Stimulated activated CD8-positive, alpha-beta memory T cell treated with anti-CD3 and anti-CD28 coated beads, Interleukin-4, amount 100 ng/mL, for 48 hours (primary cell): ENCODE measurements at regions not wholly inside any gene's neighbourhood (a gene's known extent, or its start where the extent isn't known, plus 50 kb on each side); places are given as distances from the start of the nearest gene placed in this dataset.
"Not testable (repeated sequence)": the region's sequence is repeated elsewhere in the genome, so short reads cannot be mapped to it uniquely, and the experiment has no call there.

ENCODE experiments used
- DNase-seq: peaks from one replicate; pipeline ENCODE4 v3.0.0-alpha.2; 2020

DNA sequence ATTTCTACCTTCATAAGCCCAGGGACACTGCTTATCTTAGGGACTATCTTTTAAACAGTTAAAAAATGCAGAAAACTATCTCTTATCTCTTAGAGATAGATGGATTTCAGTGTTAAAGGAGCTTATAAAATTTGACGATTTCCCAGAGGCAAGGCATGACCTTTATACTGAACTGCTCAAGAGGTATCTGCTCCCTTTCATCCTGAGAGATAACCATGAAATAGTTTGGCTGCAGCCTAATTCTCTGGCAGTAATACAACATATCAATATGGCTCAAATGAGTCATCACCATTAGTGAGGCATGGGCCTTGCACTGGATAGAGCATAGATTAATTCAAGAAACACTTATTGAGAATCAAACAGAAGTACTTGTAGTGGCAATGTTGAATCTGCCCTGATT is 348.2 kb upstream of the GRIA3 start:
- no peak for DNase-seq

DNA sequence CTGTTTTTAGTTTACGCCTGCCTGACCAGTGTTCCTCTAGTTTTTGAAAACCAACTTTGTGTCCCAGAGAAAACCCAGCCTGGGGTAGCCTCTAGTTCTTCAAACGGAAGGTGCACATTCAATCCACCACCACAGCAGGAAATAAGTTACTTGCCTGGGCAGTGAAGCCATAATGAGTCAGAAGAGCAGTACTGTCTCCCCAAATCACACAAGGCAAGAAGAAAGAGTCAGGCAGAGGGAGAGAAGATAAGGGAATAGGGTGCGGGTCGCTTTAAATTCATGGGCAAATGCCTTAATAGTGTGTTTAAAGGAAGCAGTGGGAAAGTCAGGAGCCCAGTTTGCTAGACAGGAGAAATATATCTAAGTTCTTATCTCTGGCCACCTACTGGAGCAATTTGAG is 333.8 kb upstream of the GRIA3 start:
- DNase-seq: no peak

DNA sequence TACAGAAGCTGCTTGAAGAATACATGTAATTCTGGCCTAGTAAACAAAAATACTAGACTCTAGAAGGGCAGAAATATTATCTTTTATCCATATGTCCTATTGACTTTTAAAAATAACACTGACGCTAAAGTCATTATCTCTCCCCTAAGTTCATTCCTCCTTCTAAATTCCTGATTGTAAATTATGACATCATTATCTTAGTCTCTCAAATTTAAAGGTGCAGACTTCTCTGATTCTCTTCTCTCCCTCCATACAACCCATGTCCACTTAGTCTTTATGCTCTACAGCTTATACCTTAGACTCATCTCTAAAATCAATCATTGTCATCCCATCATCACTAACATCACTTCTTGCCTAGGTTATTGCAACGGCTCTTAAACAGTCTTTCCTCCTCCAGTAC is 327.9 kb upstream of the GRIA3 start:
- DNase-seq: no peak

DNA sequence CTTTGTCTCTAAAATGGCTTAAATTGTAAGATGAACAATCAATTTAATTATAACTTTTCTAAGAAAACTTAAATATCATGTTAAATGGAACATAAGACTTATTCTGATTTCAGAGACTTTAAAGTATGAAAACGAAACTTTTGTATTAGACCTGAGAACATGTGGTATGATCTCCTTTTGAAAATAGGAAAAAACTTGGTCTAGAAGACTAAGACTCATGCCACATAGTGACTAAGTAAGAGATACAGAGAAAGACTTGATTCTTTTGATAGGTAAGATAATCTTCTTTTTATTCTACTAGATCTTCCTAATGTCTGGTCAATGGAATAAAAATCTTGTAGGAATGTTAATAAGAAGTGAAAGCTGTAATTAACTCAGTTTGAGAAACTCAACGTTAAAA is 326.3 kb upstream of the GRIA3 start:
- DNase-seq: no peak

DNA sequence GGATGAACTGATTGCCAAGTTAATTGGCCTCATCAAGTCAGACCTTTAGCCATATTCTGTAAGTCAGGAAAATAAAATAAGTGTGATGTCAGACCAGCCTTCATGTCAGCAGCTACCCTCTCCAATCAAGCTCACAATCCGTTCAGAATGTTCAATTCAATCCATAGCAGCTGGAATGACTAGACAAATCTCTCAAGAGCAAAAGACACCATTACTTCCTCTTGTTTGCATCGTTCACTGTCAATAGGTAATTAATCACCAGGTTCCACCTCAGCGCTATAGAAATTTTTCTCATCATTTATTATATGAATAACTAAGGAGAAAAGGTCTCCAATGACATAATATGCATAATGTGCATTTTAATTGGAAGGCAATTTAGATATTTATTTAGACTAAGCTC is 321.0 kb upstream of the GRIA3 start:
- DNase-seq: no peak

DNA sequence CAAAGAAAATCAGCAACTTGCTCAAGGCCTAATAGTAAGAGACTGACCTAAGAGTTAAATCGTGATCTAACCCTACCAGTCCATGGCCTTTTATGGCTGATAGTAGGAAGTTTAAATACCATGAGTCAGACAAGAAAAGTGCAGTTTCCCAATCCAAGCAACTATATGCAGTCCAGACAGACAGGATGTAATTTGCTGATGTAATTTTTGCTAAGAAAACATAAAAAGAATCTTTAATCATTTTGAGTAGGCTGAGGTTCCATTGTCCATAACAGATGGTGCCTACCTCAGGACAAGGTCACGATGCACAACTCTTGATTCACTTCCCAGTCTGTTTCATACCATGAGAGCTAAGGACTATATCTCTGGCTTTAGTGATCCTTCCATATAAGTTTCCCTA is 317.5 kb upstream of the GRIA3 start:
- DNase-seq: no peak

DNA sequence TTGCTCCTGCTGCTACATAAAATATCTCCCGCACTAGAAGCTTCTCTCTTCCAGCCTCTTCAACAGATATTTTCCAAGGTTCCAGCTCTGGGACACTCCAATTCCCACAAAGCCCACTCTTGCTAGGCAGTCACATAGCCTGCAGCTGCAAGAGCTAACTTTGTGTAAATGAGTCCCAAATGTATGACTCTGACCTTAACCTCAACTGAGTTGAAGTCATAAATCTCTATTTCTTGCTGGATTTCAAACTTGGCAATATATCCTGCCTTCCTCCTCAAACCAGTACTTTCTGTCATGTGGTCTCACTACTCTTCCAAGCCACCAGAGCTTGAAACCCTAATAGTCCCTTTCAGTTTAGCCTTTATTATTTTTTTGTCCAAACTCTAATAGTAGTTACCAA is 315.4 kb upstream of the GRIA3 start:
- DNase-seq: no peak

DNA sequence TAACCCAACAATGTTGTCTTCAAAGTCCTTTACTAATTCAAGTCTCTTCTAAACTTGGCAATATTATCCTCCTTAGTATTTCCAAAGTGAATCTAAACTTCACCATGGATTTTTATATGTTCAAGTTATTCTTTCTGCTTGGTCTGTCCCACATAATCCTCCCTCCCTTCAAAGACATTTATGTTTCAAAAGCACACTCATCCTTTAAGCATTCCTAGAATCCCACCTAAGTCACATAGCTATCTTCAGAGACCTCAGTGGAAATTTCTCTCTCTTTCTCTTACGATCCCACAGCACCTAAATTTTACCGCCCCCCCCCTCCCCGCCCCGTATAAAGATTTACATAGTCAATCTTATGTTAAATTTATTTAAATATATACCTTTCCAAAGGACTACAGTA is 314.9 kb upstream of the GRIA3 start:
- no peak for DNase-seq

DNA sequence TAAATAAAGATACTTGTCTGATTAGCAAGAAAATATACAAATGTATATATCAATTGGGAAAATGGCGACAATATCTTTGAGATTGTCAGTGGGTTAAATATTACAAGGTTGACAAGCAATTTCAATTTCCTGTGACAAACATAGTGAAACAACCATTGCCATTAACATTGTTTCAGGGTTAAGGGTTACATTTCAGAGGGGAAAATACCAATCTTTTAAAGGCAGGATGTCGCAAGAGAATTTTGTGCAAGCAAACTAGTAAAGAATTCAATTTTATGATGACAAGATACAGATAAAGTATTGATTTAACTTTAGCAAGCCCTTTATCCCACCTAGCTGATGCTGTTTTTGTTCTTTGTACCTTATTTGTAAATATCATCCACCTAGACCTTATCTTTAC is 305.8 kb upstream of the GRIA3 start:
- no peak for DNase-seq

DNA sequence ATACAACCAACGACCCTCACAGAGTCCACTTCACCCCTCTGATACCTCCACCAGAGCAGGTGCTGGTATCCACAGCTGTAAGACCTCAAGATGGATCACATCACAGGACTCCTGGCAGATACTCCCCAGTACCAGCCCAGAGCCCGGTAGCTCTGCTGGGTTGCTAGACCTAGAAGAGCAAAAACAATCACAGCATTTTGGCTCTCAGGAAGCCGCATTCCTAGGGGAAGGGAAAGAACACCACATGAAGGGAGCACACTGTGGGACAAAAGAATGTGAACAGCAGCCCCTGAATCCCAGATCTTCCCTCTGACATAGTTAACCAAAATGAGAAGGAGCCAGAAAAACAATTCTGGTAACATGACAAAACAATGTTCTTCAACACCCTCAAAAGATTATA is 303.1 kb upstream of the GRIA3 start:
- no peak for DNase-seq

DNA sequence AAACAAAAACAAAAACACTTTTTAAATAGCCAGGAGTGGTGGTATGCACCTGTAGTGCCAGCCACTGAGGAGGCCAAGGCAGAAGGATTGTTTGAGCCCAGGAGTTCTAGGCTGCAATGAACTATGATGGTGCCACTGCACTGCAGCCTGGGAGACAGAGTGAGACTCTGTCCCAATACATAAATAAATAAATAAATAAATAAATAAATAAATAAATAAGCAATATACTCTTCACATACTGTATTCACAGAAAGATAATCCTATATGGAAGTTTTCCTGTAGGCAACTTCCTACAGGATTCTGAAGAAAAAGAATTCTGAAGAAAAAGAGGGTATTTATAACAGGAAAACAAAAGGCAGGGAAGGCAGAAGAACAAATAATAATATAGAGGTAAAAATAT is 293.3 kb upstream of the GRIA3 start:
- DNase-seq: no peak

DNA sequence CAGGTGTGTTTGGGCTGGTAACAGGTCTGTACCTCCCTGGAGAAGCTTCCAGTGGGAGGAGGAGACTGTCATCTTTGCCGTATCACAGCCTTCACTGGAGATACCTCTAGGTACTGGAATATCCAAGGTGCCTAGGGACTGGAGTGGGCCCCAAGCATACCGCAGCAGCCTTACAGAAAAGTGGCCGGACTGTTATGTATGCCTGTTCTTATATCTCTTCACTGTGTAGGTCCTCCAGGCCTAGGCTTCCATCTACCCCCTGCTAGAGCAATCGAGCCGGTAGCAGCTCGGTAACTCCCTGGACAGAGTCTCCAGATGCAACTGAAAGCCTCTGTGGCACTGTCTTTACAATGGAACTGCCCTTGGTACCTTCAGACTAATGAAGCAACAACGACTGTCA is 277.4 kb upstream of the GRIA3 start:
- DNase-seq: no peak

DNA sequence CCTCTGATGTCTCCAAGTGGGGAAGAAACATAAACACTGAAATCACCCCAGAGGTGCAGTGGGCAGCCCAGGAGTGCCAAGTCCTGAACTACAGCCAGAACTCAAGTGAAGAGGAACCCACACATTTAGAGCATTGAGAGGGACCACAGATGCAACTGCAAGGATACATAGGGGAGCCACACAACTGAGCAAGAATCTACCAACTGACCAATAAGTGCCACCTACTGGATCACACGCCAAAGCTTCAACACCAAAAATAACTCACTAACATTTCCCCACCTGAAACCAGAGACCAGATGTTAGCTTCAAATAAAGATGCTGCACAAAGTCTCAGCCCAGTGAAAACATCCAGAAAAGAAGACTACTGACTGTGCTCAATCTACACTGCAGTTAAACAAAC is 276.7 kb upstream of the GRIA3 start:
- DNase-seq: no peak

DNA sequence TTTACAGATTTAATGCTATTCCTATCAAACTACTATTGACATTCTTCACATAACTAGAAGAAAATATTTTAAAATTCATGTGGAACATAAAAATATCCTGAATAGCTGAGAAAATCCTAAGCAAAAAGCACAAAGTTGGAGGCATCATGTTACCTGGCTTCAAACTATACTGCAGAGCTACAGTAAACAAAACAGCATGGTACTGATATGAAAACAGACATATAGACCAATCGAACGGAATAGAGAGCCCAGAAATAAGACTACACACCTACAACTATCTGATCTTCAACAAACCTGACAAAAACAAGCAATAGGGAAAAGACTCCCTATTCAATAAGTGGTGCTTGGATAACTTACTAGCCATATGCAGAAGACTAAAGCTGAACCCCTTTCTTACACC is 273.4 kb upstream of the GRIA3 start:
- DNase-seq: no peak

DNA sequence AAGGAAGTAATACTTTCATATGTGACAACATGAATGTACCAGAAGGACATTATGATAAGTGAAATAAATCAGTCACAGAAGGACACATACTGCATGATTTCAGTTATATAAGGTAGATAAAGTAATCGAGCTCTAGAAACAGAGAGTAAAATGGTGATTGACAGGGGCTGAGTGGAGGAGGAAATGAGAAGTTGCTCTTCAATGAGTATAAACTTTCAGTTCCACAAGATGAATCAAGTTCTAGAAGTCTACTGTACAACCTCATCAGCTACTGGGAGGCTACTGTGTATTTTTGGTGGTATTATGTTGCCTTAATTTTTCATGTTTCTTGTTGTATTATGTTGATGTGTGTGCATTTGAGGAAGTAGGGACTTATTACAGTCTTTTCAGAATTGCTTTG is 270.9 kb upstream of the GRIA3 start:
- no peak for DNase-seq

DNA sequence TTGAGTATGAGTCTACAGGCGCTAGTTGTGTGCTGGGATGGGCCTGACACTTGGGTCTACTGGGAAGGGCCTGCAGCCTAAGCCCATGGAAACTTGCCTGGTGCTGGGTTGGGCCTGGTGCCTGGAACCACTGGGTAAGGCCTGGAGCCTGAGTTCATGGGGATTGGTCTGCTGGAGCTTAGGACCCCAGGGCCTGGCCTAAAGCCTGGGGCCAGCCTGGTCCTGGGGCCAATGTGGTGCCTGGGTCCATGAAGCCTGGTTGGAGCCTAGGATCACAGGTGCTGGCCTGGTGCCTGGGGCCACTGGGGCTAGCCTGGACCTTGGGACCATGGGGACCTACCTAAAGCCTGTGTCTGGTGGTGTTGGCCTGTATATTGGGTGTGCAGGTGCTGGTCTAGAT is 270.3 kb upstream of the GRIA3 start:
- DNase-seq: no peak

DNA sequence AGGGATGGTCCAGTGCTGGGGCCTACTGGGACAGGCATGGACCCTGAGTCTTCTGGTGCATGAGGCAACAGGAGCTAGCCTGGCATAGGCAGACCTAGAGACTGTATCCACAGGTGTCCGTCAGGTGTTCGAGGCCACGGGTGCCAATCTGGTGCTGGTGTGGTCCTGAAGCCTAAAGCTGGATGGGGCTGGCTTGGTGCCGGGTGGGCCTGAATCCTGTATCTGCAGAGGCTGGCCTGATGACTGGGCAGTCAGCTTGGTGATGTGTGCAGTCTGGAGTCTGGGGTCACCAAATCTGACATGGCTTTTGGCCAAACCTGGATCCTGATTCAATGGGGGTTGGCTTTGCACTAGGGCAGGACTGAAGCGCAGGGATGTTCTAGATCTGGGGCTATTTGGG is 269.8 kb upstream of the GRIA3 start:
- no peak for DNase-seq

DNA sequence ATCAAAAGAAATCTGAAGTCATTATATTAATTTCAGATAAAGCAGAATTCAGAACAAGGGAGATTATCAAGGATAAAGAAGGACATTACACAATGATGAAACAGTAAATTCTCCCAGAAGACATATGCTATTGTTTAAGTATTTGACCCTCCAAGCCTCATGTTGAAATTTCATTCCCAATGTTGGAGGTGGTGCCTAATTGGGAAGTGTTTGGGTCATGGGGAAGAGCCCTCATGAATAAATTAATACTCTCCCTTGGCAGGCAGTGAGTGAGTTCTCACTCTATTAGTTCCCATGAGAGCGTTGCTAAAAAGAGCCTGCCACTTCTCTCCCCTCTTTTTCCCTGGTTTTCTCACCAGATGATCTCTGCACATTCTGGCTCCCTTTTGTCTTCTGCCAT is 249.9 kb upstream of the GRIA3 start:
- no peak for DNase-seq

DNA sequence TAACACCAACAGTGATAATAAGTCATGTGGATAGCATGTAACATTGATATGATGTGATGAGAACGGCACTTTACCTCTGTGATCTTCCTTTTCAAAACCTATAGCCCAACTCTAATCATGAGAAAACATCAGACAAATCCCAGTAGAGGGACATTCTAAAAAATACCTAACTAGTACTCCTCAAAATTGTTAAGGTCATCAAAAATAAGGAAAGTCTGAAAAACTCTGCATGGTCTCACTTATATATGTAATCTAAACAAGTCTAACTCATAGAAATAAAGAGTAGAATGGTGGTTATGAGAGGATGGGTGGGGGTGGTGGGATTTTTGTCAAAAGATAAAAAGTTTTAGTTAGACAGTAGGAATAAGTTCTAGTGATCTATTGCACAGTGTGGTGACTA is 243.9 kb upstream of the GRIA3 start:
- DNase-seq: no peak

DNA sequence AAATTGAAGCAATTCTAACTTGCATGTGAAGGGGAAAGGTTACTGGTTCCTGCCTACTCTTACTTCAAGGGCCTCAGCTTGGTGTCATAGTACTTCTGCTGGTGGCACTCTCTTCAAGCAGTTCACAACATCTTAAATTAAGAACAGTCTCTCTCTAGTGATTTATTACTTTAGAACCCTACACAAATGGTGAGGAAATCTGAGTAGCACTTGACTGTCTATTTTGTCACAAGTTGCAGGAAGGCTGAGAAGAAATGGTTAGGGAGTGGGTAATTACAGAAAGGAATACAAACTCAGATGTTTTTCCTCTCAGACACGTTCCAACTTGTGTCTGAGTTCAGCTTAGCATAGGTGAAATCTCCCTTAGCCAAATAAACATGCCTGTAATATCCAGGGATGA is 242.3 kb upstream of the GRIA3 start:
- no peak for DNase-seq

DNA sequence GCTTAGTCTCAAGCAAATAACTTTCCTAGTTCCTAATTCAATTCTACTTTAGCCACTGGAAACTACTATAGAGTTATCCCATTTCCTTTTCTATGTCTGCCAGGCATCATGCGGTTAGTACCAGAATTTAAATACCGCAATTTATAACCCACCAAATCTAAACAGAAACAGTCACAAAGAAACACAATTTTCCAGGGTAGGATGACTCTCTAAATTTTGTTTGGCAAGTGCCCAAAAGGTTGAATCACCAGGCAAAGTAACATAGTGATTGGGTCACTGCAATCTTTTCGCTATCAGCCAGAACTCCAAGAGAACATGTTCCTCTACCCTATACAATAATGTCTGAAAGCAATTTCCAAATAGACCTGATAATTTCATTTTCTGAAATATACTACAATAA is 240.2 kb upstream of the GRIA3 start:
- DNase-seq: no peak

DNA sequence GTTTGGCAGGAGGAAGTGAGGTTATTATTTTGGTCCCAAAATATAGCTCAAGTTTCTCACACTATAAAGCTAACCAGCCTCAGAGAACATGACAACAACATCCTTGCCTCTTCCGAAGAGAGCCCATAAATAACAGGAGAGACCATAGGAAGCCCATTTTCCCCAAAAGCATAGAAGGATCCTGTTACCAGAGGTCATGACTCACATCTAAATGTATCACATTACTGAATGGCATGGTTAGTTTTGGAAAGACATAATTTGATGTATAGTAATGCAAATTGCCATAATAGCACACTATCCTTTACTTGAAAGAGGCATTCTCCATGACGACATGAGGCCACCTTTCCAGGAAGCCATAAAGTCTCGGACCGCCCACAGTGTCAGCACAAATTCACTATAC is 238.8 kb upstream of the GRIA3 start:
- DNase-seq: no peak

DNA sequence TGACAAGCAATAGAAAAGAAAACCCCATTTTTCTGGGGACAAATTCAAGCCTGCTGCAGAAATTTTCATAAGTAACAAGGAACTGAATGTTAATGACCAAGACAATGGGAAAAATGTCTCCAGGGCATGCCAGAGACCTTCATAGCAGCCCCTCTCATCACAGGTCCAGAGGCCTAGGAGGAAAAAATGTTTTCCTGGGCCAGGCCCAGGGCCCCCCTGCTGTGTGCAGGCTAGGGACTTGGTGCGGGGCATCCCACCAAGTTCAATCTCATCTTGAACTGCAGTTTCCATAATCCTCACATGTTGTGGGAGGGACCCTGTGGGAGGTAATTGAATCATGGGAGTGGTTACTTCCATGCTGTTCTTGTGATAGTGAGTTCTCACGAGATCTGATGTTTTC is 211.5 kb upstream of the GRIA3 start:
- no peak for DNase-seq

DNA sequence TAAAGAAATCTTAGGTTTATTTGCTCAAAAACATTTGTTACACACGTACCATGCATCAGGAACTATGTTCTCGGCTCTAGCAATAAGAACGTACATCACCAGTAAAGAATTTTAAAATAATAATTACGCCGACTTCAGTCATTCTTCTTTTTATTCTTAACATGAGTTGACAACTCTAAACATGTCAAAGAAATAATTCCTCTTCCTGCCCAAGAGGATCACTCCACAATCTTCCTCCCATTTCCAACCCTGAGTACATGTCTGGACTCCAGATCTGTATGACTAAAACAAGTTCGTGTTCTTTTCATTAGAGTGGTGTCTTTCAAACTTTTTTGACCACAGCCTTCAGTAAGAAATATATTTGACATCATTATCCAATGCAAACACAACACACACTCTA is 201.6 kb upstream of the GRIA3 start:
- no peak for DNase-seq

DNA sequence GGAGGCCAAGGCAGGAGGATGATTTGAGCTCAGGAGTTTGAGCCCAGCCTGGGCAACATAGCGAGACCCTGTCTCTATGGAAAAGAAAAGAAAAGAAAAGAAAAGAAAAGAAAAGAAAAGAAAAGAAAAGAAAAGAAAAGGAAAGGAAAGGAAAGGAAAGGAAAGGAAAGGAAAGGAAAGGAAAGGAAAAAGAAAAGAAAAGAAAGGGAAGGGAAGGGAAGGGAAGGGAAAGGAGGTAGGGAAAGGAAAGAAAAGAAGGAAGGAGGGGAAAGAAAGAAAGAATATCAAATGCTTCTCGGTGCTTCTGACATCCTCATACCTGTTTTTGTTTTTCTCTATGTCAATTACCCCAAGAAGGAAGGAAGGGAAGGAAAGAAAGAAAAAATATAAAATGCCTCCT is 181.2 kb upstream of the GRIA3 start:
- DNase-seq: not testable (repeated sequence)

DNA sequence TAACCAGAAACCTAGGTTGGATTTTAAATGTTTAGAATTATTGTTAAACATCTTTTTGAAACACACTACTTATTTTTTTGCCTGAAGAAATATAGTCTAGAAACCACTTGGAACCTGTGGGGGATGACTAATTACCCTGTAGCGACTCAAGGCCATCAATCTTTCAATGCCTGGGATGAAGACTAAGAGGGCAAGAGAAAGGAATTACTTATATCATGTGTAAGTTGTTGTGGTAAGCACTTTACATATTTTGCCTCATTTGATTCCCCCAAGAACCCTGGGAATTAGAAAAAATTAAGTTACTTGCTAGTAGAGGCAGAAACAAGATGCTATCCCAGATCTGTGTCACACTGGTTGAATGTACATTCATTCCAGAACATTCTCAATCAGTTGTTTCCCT is 170.9 kb upstream of the GRIA3 start:
- DNase-seq: no peak

DNA sequence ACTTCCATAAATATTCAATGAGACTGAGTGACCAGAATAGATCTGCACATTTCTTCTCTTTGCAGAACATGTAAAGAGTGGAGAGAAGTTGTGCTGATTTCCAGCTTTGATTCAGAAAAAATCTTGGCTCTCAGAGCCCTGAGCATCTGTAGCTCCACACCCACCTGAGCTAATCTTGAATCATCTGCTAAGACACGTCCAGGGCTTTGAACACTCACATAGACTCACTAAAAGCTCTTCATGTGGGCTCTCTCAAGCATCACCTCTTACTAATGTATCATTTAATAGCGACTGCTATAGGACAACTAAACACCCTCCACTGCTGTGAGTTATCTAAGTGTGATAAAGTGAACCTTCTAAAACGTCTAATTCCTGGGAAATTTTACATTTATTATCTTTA is 147.7 kb upstream of the GRIA3 start:
- DNase-seq: no peak
